Keratinocyte (primary cell): ENCODE measurements at regions not wholly inside any gene's neighbourhood (a gene's known extent, or its start where the extent isn't known, plus 50 kb on each side); places are given as distances from the start of the nearest gene placed in this dataset.

Experiments used
- DNase-seq: peaks from one replicate; pipeline ENCODE4 v3.0.0-alpha.2; 2011; ENCODE audit warnings: low read depth, missing footprints, low spot score
- FAIRE-seq: peaks from 2 replicates; lab custom pipeline; 2011; peaks lifted over from hg19 to GRCh38; lab: Jason Lieb, UNC
- H2AFZ ChIP-seq: 2 replicates; pipeline ENCODE4 v1.6.0; 2012; ENCODE audit warnings: low read length, control low read depth, inconsistent platforms; ENCODE audit not compliant: control insufficient read depth
- H3K27ac ChIP-seq: 2 replicates; pipeline ENCODE4 v1.5.1; 2011; ENCODE audit warnings: low read length; ENCODE audit not compliant: control insufficient read depth, insufficient read depth
- H3K27me3 ChIP-seq: 3 replicates; pipeline ENCODE4 v1.6.0; 2011; ENCODE audit warnings: low read length; ENCODE audit not compliant: control insufficient read depth, insufficient read depth; ENCODE audit errors: extremely low read depth
- H3K36me3 ChIP-seq, 2 experiments: 2 replicates in 1 of 2; 3 replicates in 1 of 2; pipeline ENCODE4 v1.5.1; 2011; ENCODE audit warnings: low read length in 2 of 2, mild to moderate bottlenecking in 1 of 2; ENCODE audit not compliant: control insufficient read depth in 2 of 2, insufficient read depth in 2 of 2; ENCODE audit errors: extremely low read depth in 1 of 2
- H3K4me1 ChIP-seq: 3 replicates; pipeline ENCODE4 v1.5.1; 2011; ENCODE audit warnings: low read length; ENCODE audit not compliant: control insufficient read depth, insufficient read depth; ENCODE audit errors: extremely low read depth
- H3K4me2 ChIP-seq: 3 replicates; pipeline ENCODE4 v1.6.0; 2011; ENCODE audit warnings: low read depth, low read length; ENCODE audit not compliant: control insufficient read depth, insufficient read depth; ENCODE audit errors: extremely low read depth
- H3K4me3 ChIP-seq, 3 experiments: fragments of 200-600 bp in 1 of 3; sonication (generic) in 1 of 3; 2 replicates in 2 of 3; 3 replicates in 1 of 3; pipeline ENCODE4 v1.5.1; 2011 to 2016; ENCODE audit warnings: low read length in 3 of 3, mild to moderate bottlenecking in 3 of 3, control low read depth in 2 of 3, inconsistent platforms in 1 of 3, low read depth in 1 of 3, mixed read lengths in 1 of 3, mixed run types in 1 of 3, moderate library complexity in 1 of 3; ENCODE audit not compliant: control insufficient read depth in 2 of 3, insufficient read depth in 2 of 3; ENCODE audit errors: extremely low read depth in 1 of 3
- H3K79me2 ChIP-seq: 2 replicates; pipeline ENCODE4 v1.6.0; 2012; ENCODE audit warnings: low read length; ENCODE audit not compliant: control insufficient read depth, insufficient read depth
- H3K9ac ChIP-seq: 3 replicates; pipeline ENCODE4 v1.6.0; 2011; ENCODE audit warnings: low read length; ENCODE audit not compliant: control insufficient read depth, insufficient read depth; ENCODE audit errors: extremely low read depth
- H3K9me1 ChIP-seq: 3 replicates; pipeline ENCODE4 v1.6.0; 2011; ENCODE audit warnings: low read length; ENCODE audit not compliant: control insufficient read depth, insufficient read depth; ENCODE audit errors: extremely low read depth
- H3K9me3 ChIP-seq: 2 replicates; pipeline ENCODE4 v1.5.1; 2012; ENCODE audit warnings: low read depth, low read length; ENCODE audit not compliant: control insufficient read depth
- H4K20me1 ChIP-seq: 3 replicates; pipeline ENCODE4 v1.6.0; 2011; ENCODE audit warnings: low read length; ENCODE audit not compliant: control insufficient read depth, insufficient read depth; ENCODE audit errors: extremely low read depth
- CTCF ChIP-seq, 3 experiments: IDR thresholded peaks in 1 of 3; conservative IDR thresholded peaks in 1 of 3; optimal IDR thresholded peaks in 1 of 3; 2 replicates in 2 of 3; 3 replicates in 1 of 3; pipeline versions ENCODE3 to v1.5.1; 2011; ENCODE audit warnings: low read length in 3 of 3, mild to moderate bottlenecking in 3 of 3, moderate library complexity in 2 of 3, control low read depth in 1 of 3, inconsistent platforms in 1 of 3; ENCODE audit not compliant: insufficient read depth in 2 of 3; ENCODE audit errors: extremely low read depth in 1 of 3
- EZH2 ChIP-seq: IDR thresholded peaks from one replicate; pipeline ENCODE4 v1.6.1; 2012; ENCODE audit warnings: inconsistent platforms, mild to moderate bottlenecking, low read length, moderate library complexity
- dilution Hi-C: fragments of 300-500 bp; cut with MboI; formaldehyde crosslinking; loops from one replicate; pipeline ENCODE4 v1.7.0; 2020; ENCODE audit warnings: low sequenced_read_pairs; ENCODE audit not compliant: extremely low pct_ligation_motif_present

GRCh38 chr13:105365021-105365550, 1170.4 kb downstream of the EFNB2 start:
- Histone ChIP-seq H3K9ac (no peak overlapping the region), H3K9me3 (no peaks in the 10 kb centered on the region)

DNA sequence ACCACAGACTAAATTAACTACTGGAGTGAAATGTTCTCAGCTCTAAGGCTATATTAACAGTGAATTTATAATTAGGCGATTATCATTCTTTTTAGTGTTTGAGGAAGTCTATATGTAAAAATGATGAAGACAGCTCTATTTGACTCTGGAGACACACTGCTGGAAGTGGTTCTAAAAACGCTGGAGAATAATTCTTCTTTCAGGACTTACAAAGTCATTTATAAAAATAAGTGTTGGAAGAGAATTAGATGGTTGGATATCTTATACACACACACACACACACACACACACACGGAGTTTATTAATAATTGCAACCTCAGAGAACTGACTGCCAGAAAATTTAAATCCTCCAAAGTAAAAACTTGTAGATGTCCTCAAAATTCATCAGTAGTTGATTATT, 1171.3 kb downstream of the EFNB2 start:
- TF ChIP-seq CTCF (optimal IDR thresholded peaks at IDR 0.05 in 1 of 3, IDR thresholded peaks at IDR 0.05 in 1 of 3, conservative IDR thresholded peaks at IDR 0.05 in 1 of 3; ENCODE audit: extremely low read depth in 1 of 3, insufficient read depth in 2 of 3, low read length in 3 of 3) (no peak), EZH2 (no peak)
- Histone ChIP-seq H3K4me2 (no peak overlapping the region), H3K9ac (no peak overlapping the region), H4K20me1 (no peaks in the 10 kb centered on the region), H3K27me3 (no peaks in the 10 kb centered on the region), H3K9me3 (no peaks in the 10 kb centered on the region), H3K27ac (no peak overlapping the region), H3K79me2 (no peaks in the 10 kb centered on the region), H3K4me3 (no peak overlapping the region), H3K9me1 (no peaks in the 10 kb centered on the region), H3K36me3 (no peaks in the 10 kb centered on the region), H2AFZ (no peak overlapping the region), H3K4me1 (no peaks in the 10 kb centered on the region)
- FAIRE-seq (no peak), DNase-seq (no peak)
- dilution Hi-C loops: no loop called here

More at GRCh38 chr13:105365021-105365550, 1170.4 kb downstream of the EFNB2 start:
- Histone ChIP-seq H3K27ac (no peak overlapping the region), H3K27me3 (no peaks in the 10 kb centered on the region), H3K4me1 (no peaks in the 10 kb centered on the region), H3K9me1 (no peaks in the 10 kb centered on the region), H2AFZ (no peak overlapping the region), H4K20me1 (no peaks in the 10 kb centered on the region), H3K36me3 (no peaks in the 10 kb centered on the region), H3K4me2 (no peak overlapping the region), H3K4me3 (no peak overlapping the region), H3K79me2 (no peaks in the 10 kb centered on the region)
- FAIRE-seq (no peak), DNase-seq (no peak)
- no peak for TF ChIP-seq CTCF (optimal IDR thresholded peaks at IDR 0.05 in 1 of 3, IDR thresholded peaks at IDR 0.05 in 1 of 3, conservative IDR thresholded peaks at IDR 0.05 in 1 of 3; ENCODE audit: extremely low read depth in 1 of 3, insufficient read depth in 2 of 3, low read length in 3 of 3)
- dilution Hi-C loops: no loop called here
